Liver (tissue), 3 donors: ENCODE measurements at regions not wholly inside any gene's neighbourhood (a gene's known extent, or its start where the extent isn't known, plus 50 kb on each side); places are given as distances from the start of the nearest gene placed in this dataset.

Experiments
- NR2F2 ChIP-seq: IDR thresholded peaks from 2 replicates; pipeline ENCODE4 v1.6.1; 2016; ENCODE audit warnings: antibody characterized with exemption
- REST ChIP-seq: IDR thresholded peaks from 2 replicates; pipeline ENCODE4 v1.6.1; 2016; ENCODE audit warnings: antibody characterized with exemption, mild to moderate bottlenecking
- TF ChIP-seq, protein P1 (sequence below): fragments of 150-350 bp; IDR thresholded peaks from 2 replicates; pipeline ENCODE4 v1.5.1; 2017; ENCODE audit warnings: improper control_type of control experiment, low read depth, low read length; ENCODE audit not compliant: missing input control
- donor health status: healthy.
- donor health status: healthy.

DNA sequence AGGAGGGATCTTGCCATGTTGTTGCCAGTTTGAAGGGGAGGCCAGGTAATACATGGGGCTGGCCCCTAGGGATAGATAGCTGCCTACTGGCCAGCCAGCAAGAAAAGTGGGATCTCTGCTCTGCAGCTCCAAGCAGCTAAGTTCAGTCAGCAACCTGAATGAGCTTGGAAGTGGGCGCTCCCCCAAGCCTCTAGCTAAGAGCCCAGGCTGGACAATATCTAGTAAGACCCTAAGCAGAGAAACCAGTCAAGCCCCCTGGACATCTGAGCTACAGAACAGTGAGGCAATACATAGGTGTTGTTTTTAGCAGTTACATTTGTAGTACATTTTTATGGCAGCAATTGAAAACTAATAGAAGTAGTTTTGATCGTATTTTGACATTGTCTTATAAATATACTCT, 409.8 kb upstream of the SMIM21 start:
- TF ChIP-seq, protein P1, sequence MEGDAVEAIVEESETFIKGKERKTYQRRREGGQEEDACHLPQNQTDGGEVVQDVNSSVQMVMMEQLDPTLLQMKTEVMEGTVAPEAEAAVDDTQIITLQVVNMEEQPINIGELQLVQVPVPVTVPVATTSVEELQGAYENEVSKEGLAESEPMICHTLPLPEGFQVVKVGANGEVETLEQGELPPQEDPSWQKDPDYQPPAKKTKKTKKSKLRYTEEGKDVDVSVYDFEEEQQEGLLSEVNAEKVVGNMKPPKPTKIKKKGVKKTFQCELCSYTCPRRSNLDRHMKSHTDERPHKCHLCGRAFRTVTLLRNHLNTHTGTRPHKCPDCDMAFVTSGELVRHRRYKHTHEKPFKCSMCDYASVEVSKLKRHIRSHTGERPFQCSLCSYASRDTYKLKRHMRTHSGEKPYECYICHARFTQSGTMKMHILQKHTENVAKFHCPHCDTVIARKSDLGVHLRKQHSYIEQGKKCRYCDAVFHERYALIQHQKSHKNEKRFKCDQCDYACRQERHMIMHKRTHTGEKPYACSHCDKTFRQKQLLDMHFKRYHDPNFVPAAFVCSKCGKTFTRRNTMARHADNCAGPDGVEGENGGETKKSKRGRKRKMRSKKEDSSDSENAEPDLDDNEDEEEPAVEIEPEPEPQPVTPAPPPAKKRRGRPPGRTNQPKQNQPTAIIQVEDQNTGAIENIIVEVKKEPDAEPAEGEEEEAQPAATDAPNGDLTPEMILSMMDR: no peak
- TF ChIP-seq REST (no peak), NR2F2 (no peak)
